Ramos (cell line): ENCODE measurements at regions not wholly inside any gene's neighbourhood (a gene's known extent, or its start where the extent isn't known, plus 50 kb on each side); places are given as distances from the start of the nearest gene placed in this dataset.

Experiments used
- in situ Hi-C: fragments of 300-500 bp; cut with MboI; formaldehyde crosslinking; loops from one replicate; pipeline ENCODE4 v1.14.3; 2022; ENCODE audit warnings: low sequenced_read_pairs; ENCODE audit not compliant: unreplicated experiment

GRCh38 chr18:39414009-39414700 is 1848.6 kb upstream of the CELF4 start:
- in situ Hi-C loops = no loop called here

- in situ Hi-C loops = no loop called here
These were observed 1841.3 kb upstream of the CELF4 start for GRCh38 chr18:39406941-39407340.

DNA sequence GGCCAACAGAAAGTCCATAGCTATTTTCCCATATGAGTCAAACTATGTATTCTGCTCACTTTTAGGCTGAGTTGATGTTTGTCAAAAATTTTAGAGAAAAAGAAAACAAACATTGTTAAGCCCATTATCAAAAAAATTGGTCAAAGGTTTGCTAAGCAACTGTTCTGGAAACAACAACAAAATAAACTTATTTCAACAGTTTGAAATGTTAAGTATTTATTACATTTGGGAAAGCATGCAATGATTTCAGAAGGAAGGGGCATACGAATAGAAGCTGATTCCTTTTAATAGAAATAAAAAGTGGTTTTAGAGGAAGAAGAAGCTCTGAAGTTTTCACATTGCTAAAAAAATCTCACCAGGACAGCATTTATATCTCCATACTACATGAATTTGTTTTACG is 1837.5 kb upstream of the CELF4 start:
- in situ Hi-C loops = no loop called here

DNA sequence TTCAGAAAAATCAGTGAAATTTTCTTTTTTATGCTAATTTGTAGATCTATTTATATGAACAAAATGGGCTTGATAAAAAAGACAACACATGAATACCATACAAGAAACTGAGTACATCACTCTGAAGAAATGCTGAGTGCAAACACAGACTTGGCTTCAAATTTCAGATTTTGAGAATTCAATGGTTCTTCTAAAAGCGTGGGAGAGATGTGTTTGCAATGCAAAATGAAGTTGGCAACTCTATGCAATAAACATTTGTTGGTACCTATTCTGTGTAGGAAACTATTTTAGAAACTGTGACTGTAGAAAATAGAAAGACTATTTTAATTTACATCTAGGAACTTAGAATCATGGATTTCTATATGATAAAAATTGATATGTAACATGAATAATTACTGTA is 1834.1 kb upstream of the CELF4 start:
- in situ Hi-C loops = no loop called here

DNA sequence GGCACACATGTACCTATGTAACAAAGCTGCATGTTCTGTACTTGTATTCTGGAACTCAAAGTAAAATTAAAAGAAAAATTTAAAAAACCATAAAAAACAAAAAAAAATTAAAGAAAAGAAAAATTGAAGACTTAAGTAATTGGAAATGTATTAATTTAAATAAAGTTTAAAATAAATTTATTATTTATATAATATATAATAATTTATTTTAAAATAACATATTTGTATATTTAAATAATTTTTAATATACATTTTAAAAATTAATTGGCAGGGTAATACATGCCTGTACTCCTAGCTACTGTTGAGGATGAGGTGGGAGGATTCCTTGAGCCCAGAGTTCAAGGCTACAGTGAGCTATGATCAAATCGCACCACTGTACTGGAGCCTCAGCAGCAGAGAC is 1830.6 kb upstream of the CELF4 start:
- in situ Hi-C loops = no loop called here

DNA sequence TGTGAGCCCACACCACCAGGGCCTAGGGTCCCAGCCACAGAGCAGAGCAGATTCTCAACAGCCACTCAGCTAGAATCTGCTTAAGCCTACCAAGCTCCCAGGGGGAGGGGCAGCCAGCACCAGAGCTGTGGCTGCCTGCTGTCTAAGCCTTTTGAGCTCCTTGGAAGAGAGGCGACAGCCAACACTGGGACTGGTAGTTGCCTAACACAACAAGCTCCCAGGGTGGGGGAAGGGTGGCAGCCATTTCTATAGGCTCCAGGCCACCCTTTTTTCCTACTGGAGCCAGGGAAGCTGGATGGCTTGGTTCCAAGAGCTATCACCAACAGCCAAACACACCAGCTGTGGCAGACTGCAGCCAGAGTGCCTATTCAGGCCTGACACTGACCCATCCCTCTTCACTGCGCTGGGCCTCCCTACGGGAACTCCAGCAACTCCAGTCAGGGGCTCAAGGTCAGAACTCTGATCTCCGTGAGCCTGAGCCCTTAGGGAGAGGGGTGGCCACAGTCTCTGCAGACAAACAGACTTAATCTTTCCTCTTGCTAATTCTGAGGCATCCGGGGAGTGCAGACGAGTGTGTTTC is 1824.3 kb upstream of the CELF4 start:
- in situ Hi-C loops = no loop called here

GRCh38 chr18:39380866-39381265 is 1815.3 kb upstream of the CELF4 start:
- in situ Hi-C loops = no loop called here

DNA sequence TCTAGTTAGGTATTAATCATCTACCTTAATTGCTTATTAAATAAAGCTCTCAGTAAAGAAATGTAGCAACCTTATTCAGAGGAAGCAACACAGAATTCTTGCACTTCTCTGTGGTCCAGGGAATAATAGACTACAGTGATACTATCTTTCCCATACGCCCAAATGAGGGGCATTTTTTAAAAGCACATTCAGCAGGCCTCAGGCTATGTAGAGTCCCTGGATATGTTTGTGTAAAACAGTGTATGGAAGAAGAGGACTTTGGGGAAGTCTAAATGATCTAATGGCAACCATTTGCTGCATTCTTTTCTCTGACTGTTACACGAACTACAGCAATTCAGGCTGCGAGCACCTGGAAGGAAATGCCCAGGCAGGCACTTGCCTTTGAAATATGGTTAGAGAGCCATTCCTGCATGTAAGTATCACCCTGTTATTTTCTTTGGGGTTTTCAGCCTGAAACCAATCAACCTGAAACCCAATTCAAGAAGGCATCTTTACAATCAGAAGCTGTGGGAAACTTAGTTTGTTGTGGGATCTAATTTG is 1814.7 kb upstream of the CELF4 start:
- in situ Hi-C loops = no loop called here

GRCh38 chr18:39375066-39375465 is 1809.5 kb upstream of the CELF4 start:
- in situ Hi-C loops = no loop called here

DNA sequence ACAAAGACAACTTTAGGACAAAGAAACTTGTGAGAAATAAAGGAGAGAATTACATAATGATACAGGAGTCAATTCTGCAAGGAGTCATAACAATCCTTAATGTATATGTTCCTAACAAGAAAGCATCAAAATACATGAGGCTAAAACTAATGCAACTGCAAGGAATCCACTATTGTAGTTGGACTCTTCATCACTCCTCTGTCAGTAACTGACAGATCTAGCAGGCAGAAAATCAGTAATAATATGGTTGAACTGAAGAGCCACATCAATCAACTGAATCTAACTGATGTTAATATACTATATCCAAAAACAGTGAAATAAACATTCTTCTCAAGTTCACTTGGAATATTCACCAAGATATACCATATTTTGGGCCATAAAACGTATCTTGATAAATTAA is 1806.4 kb upstream of the CELF4 start:
- in situ Hi-C loops = no loop called here

- in situ Hi-C loops = no loop called here
These were observed 1801.1 kb upstream of the CELF4 start for GRCh38 chr18:39366656-39367055.

DNA sequence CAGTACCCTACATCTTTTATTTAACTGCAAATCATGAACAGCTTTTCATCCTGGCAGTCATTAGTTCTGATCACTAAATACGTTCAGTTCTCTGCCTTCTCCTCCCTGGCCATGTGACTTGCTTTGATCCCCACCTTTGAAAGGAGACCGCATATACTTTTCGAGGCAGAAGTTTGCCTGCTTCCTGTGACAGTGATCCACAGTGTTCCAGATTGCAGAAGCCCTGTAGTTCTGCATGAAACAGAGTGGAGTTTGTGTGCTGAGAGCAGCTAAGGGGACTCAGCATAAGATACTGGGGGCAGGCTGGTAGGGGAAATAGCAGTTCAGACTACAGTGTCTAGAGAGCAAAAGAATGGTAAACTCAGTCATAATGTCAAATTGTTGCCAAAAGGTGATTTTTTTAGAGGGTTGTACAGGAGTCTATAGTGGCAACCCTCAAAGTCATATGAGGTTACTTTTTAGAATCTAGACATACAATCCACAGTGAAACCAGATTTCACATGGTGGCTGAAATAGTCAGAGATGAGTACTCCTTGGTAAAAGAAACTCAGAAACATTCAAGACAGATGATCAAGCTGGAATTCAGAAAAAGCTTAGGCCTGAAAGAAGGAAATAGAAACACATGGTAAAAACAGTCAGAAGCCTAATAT is 1800.4 kb upstream of the CELF4 start:
- in situ Hi-C loops = no loop called here

DNA sequence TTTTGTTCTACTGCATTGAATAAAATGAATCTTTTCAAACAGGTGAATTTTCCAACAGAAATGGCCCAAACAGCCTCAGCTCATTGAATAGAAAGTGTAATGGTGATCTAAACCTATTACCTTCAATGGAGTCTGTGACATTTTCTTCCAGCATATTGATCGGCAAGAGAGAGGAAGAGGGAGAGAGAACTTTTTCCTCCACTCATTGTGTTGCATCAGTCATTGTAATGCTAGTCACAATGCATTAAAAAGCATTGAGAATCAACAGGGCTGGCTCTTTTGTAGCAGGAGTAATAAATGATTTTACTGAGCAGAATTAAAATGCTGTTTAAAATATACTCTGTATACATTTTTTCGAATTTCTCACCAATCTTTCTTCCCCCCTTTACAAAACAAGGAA is 1794.5 kb upstream of the CELF4 start:
- in situ Hi-C loops = no loop called here

DNA sequence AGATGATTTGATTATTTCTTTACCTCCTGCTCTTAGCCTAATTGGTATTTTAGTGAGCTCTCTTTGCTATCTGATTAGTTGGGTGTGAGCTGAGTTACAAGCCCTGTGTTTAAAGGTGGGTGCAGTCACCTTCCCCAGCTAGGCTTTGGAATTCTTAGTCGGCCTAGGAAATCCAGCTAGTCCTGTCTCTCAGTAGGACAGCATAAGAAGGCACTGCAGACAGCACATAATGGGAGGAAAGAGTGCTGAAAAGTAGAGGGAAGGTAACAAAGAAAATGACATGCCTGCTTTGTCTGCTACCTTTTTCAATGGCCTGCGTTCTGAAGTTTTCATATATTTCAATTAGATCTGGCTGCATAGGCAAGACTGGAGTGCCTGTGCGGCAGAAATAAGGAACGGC is 1794.0 kb upstream of the CELF4 start:
- in situ Hi-C loops = no loop called here

DNA sequence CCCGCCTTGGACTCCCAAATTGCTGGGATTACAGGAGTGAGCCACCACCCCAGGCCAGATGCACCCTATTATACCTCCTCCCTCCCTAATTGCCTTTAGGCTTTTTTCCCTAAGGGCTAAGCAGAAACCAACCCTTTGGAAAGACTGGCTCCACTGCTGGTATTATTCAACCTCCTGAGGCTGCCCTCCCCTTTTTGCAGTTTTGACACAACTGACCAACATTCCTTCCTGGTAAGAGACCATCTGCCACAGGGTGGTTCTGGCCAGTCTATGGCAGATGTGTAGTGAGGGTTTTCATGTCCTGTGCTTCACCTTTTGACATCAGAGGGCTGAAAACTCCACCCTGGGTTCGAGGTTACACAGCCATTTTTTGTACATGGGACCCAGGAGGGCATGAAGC is 1785.3 kb upstream of the CELF4 start:
- in situ Hi-C loops = no loop called here

GRCh38 chr18:39349801-39350200 is 1784.2 kb upstream of the CELF4 start:
- in situ Hi-C loops = no loop called here

DNA sequence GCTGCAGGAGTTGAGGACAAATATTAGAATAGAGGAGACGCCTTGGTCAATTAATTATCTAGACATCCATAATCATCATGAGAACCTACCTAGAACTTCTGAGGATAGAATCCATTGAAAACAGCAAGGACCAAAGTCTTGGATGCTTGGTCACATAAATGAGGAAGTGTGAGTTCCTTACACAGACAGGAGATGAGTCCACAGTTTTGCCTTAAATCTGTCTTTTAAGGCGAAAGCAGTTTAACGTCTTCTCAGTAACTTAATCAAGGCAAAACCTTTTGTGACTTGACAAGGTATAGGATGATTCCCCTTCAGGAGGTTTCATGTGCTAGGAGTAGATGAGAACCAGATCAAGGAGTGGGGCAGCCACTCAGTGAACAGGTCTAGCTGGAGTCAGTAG is 1783.2 kb upstream of the CELF4 start:
- in situ Hi-C loops = no loop called here

DNA sequence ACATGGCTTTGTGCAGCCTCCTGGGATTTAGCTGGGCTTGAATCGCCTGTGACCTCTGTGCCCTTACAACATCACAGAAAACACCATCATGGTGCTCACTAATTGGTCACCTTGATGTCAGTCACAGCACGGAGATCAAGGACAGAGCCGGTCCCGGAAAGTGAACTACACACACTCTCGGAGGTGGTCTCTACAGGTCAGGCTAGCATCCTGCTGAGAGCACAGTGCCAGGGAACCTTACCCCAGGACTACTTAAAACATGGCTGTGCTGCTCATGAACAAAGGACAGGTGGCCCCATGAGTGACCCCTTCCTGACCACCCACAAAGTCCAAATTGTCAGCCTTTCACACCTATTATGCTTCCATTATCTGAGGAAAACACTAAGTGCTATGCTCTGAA is 1782.1 kb upstream of the CELF4 start:
- in situ Hi-C loops = no loop called here

DNA sequence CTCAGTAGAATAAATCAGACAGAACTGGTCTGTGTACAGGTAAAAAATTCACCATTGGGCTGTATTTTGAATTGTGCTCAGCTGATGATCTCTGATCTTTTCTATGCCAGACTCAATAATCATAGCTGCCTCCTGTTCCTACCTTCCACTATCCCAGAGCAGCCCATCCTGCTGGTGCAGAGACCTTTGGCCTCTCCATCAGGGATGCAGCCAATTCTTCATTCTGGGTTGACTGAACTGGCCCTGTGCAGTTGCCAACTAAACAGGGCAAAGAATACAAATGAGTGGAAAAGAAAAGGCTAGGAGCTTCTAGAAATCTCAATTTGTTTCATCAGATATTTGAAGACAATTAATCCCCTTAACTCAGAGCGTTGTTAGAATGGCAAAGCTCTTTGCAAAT is 1781.3 kb upstream of the CELF4 start:
- in situ Hi-C loops = no loop called here

DNA sequence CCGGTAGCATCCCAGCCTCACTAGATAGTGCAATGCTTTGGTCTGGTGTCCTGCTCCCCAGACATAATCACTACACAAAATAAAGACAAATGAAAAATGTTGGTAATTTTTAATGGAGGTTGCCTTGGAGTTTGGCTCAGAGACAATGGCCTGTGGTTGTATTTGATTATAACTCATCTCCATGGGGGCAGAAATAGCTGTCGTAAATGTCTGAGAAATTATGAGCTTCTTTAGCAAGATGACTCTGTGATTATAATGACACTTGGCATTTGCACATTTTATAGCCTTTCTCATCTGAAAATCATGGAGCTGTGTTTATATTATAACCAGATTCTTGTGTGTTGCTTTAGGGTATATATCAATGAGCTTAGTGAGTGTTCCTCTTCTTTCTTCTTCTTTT is 1779.7 kb upstream of the CELF4 start:
- in situ Hi-C loops = no loop called here

- in situ Hi-C loops = no loop called here
These were observed 1778.9 kb upstream of the CELF4 start for GRCh38 chr18:39344487-39344886.

GRCh38 chr18:39341129-39341528 is 1775.5 kb upstream of the CELF4 start:
- in situ Hi-C loops = no loop called here
